CD4-positive, alpha-beta T cell (primary cell): ENCODE measurements at regions not wholly inside any gene's neighbourhood (a gene's known extent, or its start where the extent isn't known, plus 50 kb on each side); places are given as distances from the start of the nearest gene placed in this dataset.

Experiments used
- ATAC-seq: fragments of 200-7000 bp; cut with Tn5 transposase; one replicate; pipeline ENCODE4 v1.10.0; 2022; ENCODE audit warnings: mild to moderate bottlenecking; ENCODE audit not compliant: poor library complexity
- CTCF ChIA-PET: fragments of 350-600 bp; sonication (Branson Sonifier 250); formaldehyde crosslinking; loops from one replicate; lab custom pipeline; 2021; ENCODE audit warnings: antibody characterized with exemption, inconsistent platforms; lab: Charles Lee
- POLR2A ChIA-PET: fragments of 350-600 bp; sonication (Branson Sonifier 250); formaldehyde crosslinking; loops from one replicate; lab custom pipeline; 2021; ENCODE audit warnings: antibody characterized with exemption, inconsistent platforms; lab: Charles Lee
- DNase-seq, 14 experiments: peaks; one replicate each; pipeline ENCODE4 v3.0.0-alpha.2; 2013 to 2020; ENCODE audit warnings: mixed read lengths in 2 of 14
- H3K27ac ChIP-seq, 2 donors: one replicate each; pipeline versions ENCODE4 v1.5.1 to v1.7.0; 2013; ENCODE audit warnings: low read length in 2 of 2, low read depth in 1 of 2, mild to moderate bottlenecking in 1 of 2
- H3K27me3 ChIP-seq, 2 experiments: 1 replicate in 1 of 2; 2 replicates in 1 of 2; pipeline versions ENCODE4 v1.6.1 to v1.7.0; 2013; ENCODE audit warnings: low read length in 2 of 2, control low read depth in 1 of 2, mild to moderate bottlenecking in 1 of 2, moderate library complexity in 1 of 2; ENCODE audit not compliant: insufficient read depth in 2 of 2, control insufficient read depth in 1 of 2
- H3K36me3 ChIP-seq: one replicate; pipeline ENCODE4 v1.6.1; 2013; ENCODE audit warnings: low read length, control low read depth; ENCODE audit not compliant: insufficient read depth
- H3K4me1 ChIP-seq: one replicate; pipeline ENCODE4 v1.6.1; 2013; ENCODE audit warnings: low read length, control low read depth; ENCODE audit not compliant: insufficient read depth
- H3K4me3 ChIP-seq: one replicate; pipeline ENCODE4 v1.5.1; 2013; ENCODE audit warnings: mild to moderate bottlenecking, low read length, moderate library complexity
- H3K9me3 ChIP-seq, 2 experiments: 1 replicate in 1 of 2; 2 replicates in 1 of 2; pipeline versions ENCODE4 v1.6.1 to v1.7.0; 2013; ENCODE audit warnings: low read length in 2 of 2, mild to moderate bottlenecking in 2 of 2, control low read depth in 1 of 2, moderate library complexity in 1 of 2; ENCODE audit not compliant: control insufficient read depth in 1 of 2, insufficient read depth in 1 of 2
- H3K27ac Mint-ChIP-seq: one replicate; pipeline ENCODE4 v1.8.0; 2020; ENCODE audit warnings: mixed read lengths
- H3K27me3 Mint-ChIP-seq: one replicate; pipeline ENCODE4 v1.8.0; 2021; ENCODE audit warnings: mixed read lengths
- H3K36me3 Mint-ChIP-seq: one replicate; pipeline ENCODE4 v1.8.0; 2021; ENCODE audit warnings: low read depth, mixed read lengths
- H3K4me1 Mint-ChIP-seq: one replicate; pipeline ENCODE4 v1.8.0; 2021; ENCODE audit warnings: low read depth, mixed read lengths
- H3K4me3 Mint-ChIP-seq: one replicate; pipeline ENCODE4 v1.8.0; 2020; ENCODE audit warnings: mild to moderate bottlenecking, mixed read lengths
- H3K9me3 Mint-ChIP-seq: one replicate; pipeline ENCODE4 v1.8.0; 2020; ENCODE audit warnings: mixed read lengths
- intact Hi-C, 2 experiments: fragments of 100-400 bp; cut with DNase I in 1 of 2; cut with micrococcal nuclease in 1 of 2; formaldehyde crosslinking; loops; one replicate each; pipeline versions ENCODE4 v1.15.1 to v1.9.0; 2023 to 2025; cut with DNase I, micrococcal nuclease
- TF ChIP-seq, protein P1 (sequence below): fragments of 200-600 bp; IDR thresholded peaks from one replicate; pipeline ENCODE4 v1.8.0; 2022; ENCODE audit warnings: antibody characterized with exemption, mild to moderate bottlenecking

DNA sequence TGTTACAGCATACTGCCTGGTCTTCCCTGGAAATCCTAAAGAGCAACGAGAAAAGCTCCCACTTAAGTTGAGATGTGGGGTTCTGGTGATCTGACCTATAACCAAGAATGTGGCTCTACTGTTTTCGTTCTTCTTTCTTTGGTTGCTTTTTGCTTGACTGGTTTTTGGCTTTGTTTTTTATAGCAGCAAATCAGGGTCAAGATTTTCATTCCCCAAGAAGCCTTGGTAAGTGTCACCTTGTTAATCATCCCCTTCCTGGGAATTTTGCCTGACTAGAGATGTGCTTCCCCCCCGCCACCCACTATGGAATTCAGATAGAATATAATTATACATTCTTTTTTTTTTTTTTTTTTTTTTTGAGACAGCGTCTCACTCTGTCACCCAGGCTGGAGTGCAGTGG is 116.7 kb upstream of the FOXN3 start:
- ChIA-PET CTCF (no interaction called here), POLR2A (no interaction called here)
- Histone ChIP-seq H3K36me3 (peaks cover 12% of the 10 kb centered on the region), H3K27me3 (no peaks in the 10 kb centered on the region), H3K4me3 (no peak overlapping the region), H3K27ac (no peak overlapping the region), H3K9me3 (peaks cover 0 to 2% of the 10 kb centered on the region in 2 experiments), H3K4me1 (no peaks in the 10 kb centered on the region)
- Mint-ChIP-seq H3K27me3 (no peaks in the 10 kb centered on the region), H3K36me3 (peaks cover 54% of the 10 kb centered on the region), H3K27ac (no peak overlapping the region), H3K4me3 (no peak overlapping the region), H3K9me3 (peaks cover under 1% of the 10 kb centered on the region), H3K4me1 (peaks cover 49% of the 10 kb centered on the region)
- TF ChIP-seq, protein P1, sequence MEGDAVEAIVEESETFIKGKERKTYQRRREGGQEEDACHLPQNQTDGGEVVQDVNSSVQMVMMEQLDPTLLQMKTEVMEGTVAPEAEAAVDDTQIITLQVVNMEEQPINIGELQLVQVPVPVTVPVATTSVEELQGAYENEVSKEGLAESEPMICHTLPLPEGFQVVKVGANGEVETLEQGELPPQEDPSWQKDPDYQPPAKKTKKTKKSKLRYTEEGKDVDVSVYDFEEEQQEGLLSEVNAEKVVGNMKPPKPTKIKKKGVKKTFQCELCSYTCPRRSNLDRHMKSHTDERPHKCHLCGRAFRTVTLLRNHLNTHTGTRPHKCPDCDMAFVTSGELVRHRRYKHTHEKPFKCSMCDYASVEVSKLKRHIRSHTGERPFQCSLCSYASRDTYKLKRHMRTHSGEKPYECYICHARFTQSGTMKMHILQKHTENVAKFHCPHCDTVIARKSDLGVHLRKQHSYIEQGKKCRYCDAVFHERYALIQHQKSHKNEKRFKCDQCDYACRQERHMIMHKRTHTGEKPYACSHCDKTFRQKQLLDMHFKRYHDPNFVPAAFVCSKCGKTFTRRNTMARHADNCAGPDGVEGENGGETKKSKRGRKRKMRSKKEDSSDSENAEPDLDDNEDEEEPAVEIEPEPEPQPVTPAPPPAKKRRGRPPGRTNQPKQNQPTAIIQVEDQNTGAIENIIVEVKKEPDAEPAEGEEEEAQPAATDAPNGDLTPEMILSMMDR, result no peak
- ATAC-seq, result no peak
- intact Hi-C loops, result no loop called here
- DNase-seq, result no peak

DNA sequence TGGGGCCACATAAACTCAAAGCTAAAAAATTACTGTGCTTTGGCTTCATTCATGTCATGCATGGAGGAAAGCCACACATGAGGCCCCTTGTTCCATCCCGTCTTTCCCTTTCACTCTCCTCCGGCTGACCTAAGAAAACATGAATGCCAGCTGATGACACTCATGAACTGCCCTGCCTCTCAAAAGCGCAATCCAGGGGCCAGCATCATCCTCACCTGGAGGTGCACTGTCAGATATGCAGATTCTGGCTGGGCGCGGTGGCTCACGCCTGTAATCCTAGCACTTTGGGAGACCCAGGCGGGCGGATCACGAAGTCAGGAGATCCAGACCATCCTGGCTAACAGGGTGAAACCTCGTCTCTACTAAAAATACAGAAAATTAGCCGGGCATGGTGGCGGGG is 116.1 kb upstream of the FOXN3 start:
- no peaks in the 10 kb centered on the region for H3K27me3 ChIP-seq
- DNase-seq (no peak), ATAC-seq (no peak)
- POLR2A ChIA-PET, result no interaction called here
- peaks cover 60% of the 10 kb centered on the region for H3K36me3 Mint-ChIP-seq
- H3K27me3 Mint-ChIP-seq, result no peaks in the 10 kb centered on the region
- peaks cover 0 to 6% of the 10 kb centered on the region in 2 experiments for H3K9me3 ChIP-seq
- intact Hi-C loops, result no loop called here
- no peak overlapping the region for H3K4me3 ChIP-seq
- no peak overlapping the region for H3K4me3 Mint-ChIP-seq
- peaks cover 12% of the 10 kb centered on the region for H3K36me3 ChIP-seq
- no peaks in the 10 kb centered on the region for H3K4me1 ChIP-seq
- peak overlapping the region; percentile 3 for H3K27ac Mint-ChIP-seq
- peaks cover 2% of the 10 kb centered on the region for H3K9me3 Mint-ChIP-seq
- TF ChIP-seq, protein P1, result no peak
- H3K4me1 Mint-ChIP-seq, result peaks cover 48% of the 10 kb centered on the region
- no peak overlapping the region for H3K27ac ChIP-seq
- CTCF ChIA-PET, result no interaction called here

DNA sequence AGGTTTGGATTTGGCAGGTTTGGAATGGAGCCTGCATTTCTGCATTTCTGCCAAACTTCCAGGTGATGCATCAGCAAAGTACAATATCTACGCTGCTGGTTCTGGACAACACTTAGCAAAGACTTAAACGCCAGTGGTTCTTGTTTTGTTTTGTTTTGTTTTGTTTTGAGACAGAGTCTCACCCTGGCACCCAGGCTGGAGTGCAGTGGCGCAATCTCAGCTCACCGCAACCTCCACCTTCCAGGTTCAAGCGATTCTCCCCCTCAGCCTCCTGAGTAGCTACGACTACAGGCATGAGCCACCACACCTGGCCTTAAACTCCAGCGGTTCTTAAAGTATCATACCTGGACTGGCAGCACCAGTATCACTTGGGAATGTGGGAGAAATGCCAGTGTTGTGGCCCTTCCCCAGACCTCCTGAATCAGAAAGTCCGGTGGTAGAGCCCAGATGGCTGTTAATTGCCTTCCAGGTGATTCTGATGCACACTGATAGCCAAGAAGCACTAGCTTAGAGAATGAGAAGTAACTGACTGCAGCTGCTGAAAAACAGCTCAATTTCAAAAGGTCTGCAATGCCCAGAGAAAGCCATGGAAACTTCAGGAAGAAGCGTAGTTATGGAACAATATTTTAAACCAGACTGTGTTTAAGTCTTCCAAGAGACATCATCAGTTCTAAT is 114.8 kb upstream of the FOXN3 start:
- Histone ChIP-seq H3K27me3 (no peaks in the 10 kb centered on the region), H3K4me1 (no peaks in the 10 kb centered on the region), H3K36me3 (peaks cover 8% of the 10 kb centered on the region), H3K9me3 (peaks cover 0 to 10% of the 10 kb centered on the region in 2 experiments), H3K27ac (no peak overlapping the region), H3K4me3 (no peak overlapping the region)
- ATAC-seq (no peak), DNase-seq (no peak)
- H3K9me3 Mint-ChIP-seq, result peaks cover 4% of the 10 kb centered on the region
- TF ChIP-seq, protein P1, result no peak
- H3K36me3 Mint-ChIP-seq, result peaks cover 60% of the 10 kb centered on the region
- POLR2A ChIA-PET, result interaction anchor here (1.0 kb wide), 1 partner anchor 19 kb away, joined by 3 read pairs; no protein-coding TSS in a partner anchor
- intact Hi-C loops, result no loop called here
- no peak overlapping the region for H3K4me3 Mint-ChIP-seq
- CTCF ChIA-PET, result no interaction called here
- H3K4me1 Mint-ChIP-seq, result peaks cover 42% of the 10 kb centered on the region
- H3K27me3 Mint-ChIP-seq, result no peaks in the 10 kb centered on the region
- no peak overlapping the region for H3K27ac Mint-ChIP-seq
